Transverse colon (tissue), 3 donors: ENCODE measurements at regions not wholly inside any gene's neighbourhood (a gene's known extent, or its start where the extent isn't known, plus 50 kb on each side); places are given as distances from the start of the nearest gene placed in this dataset.

Source experiments
- POLR2A ChIP-seq: fragments of 450-650 bp; IDR thresholded peaks from one replicate; pipeline ENCODE4 v1.6.1; 2016; ENCODE audit warnings: antibody characterized with exemption, mild to moderate bottlenecking, moderate library complexity
- TF ChIP-seq, protein P1 (sequence below), 5 experiments: fragments of 200-600 bp in 3 of 5; fragments of 450-650 bp in 2 of 5; sonication (generic) in 3 of 5; IDR thresholded peaks; 1 replicate in 2 of 5; 2 replicates in 3 of 5; pipeline ENCODE4 v1.5.1; 2016 to 2017; ENCODE audit warnings: antibody characterized with exemption in 5 of 5, inconsistent platforms in 3 of 5, mild to moderate bottlenecking in 2 of 5, moderate library complexity in 1 of 5

DNA sequence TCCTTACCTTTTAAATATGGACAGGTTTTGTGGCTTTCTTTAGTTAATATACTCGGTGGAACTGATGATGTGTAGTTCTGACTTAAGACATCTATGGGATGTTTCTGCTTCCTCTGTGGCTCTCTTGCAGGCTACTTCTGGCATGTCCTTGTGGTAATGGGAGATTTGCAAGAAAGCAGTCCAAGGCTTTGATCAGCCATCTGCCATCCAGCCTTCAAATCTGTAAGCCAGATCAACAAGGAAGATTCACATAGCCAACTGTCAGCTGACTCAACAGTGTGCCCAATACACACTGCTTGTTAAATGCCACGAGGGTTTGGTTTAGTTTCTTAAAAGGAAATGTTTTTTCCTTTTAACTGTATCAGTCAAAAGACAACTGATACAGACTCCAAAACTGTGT is 722.2 kb upstream of the CHRM3 start:
- TF ChIP-seq, protein P1, sequence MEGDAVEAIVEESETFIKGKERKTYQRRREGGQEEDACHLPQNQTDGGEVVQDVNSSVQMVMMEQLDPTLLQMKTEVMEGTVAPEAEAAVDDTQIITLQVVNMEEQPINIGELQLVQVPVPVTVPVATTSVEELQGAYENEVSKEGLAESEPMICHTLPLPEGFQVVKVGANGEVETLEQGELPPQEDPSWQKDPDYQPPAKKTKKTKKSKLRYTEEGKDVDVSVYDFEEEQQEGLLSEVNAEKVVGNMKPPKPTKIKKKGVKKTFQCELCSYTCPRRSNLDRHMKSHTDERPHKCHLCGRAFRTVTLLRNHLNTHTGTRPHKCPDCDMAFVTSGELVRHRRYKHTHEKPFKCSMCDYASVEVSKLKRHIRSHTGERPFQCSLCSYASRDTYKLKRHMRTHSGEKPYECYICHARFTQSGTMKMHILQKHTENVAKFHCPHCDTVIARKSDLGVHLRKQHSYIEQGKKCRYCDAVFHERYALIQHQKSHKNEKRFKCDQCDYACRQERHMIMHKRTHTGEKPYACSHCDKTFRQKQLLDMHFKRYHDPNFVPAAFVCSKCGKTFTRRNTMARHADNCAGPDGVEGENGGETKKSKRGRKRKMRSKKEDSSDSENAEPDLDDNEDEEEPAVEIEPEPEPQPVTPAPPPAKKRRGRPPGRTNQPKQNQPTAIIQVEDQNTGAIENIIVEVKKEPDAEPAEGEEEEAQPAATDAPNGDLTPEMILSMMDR (IDR thresholded peaks at IDR 0.05), result no peak
- TF ChIP-seq POLR2A, result no peak
